ENCODE measurements at regions not wholly inside any gene's neighbourhood (a gene's known extent, or its start where the extent isn't known, plus 50 kb on each side); places are given as distances from the start of the nearest gene placed in this dataset.

DNA sequence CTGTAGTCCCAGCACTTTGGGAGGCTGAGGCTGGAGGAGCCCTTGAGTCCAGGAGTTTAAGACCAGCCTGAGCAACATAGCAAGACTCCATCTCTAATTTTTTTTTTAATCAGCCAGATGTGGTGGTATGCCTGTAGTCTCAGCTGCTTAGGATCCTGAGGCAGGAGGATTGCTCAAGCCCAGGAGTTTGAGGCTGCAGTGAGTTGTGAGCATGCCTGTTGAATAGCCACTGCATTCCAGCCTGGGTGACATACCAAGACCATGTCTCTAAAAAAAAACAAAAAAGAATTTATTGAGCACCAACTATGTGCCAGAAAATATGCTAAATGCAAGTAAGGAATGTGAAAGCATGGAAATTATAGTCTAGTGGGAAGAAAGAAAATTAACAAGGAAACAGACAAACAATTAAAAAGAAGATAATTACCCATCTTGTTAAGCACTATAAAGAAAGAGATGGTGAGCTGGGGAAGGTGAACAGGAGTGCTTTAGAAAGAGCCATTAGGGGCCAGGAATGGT lies 104.0 kb upstream of the ZNF678 start:
- Mint-ChIP-seq H3K36me3 (ENCODE audit: insufficient read depth, unreplicated experiment) (no peaks in the 10 kb centered on the region), H3K4me3 (ENCODE audit: unreplicated experiment) (no peak overlapping the region), H3K9me3 (ENCODE audit: unreplicated experiment) (no peaks in the 10 kb centered on the region), H3K27ac (ENCODE audit: low read depth, unreplicated experiment) (no peak overlapping the region), H3K27me3 (ENCODE audit: insufficient read depth, unreplicated experiment) (peaks cover 32% of the 10 kb centered on the region), H3K4me1 (ENCODE audit: insufficient read depth, unreplicated experiment) (peaks cover 6% of the 10 kb centered on the region)
- ChIA-PET POLR2A (interaction anchor here (1.3 kb wide), 1 partner anchor 104 kb away, joined by 3 read pairs; the partner anchor contains the start of gene ZNF678), CTCF (interaction anchor here (0.6 to 1.6 kb wide), 6 partner anchors 10 to 964 kb away, joined by 3 to 5 read pairs (median 3); no protein-coding TSS in a partner anchor)
- no TSS peak for BruUV-seq (replicated peaks)
- no peak for DNase-seq (ENCODE audit: unreplicated experiment)
- TF ChIP-seq, protein P1, sequence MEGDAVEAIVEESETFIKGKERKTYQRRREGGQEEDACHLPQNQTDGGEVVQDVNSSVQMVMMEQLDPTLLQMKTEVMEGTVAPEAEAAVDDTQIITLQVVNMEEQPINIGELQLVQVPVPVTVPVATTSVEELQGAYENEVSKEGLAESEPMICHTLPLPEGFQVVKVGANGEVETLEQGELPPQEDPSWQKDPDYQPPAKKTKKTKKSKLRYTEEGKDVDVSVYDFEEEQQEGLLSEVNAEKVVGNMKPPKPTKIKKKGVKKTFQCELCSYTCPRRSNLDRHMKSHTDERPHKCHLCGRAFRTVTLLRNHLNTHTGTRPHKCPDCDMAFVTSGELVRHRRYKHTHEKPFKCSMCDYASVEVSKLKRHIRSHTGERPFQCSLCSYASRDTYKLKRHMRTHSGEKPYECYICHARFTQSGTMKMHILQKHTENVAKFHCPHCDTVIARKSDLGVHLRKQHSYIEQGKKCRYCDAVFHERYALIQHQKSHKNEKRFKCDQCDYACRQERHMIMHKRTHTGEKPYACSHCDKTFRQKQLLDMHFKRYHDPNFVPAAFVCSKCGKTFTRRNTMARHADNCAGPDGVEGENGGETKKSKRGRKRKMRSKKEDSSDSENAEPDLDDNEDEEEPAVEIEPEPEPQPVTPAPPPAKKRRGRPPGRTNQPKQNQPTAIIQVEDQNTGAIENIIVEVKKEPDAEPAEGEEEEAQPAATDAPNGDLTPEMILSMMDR (IDR thresholded peaks at IDR 0.05; ENCODE audit: unreplicated experiment), result no peak
- intact Hi-C loops (cut with micrococcal nuclease), result no loop called here

DNA sequence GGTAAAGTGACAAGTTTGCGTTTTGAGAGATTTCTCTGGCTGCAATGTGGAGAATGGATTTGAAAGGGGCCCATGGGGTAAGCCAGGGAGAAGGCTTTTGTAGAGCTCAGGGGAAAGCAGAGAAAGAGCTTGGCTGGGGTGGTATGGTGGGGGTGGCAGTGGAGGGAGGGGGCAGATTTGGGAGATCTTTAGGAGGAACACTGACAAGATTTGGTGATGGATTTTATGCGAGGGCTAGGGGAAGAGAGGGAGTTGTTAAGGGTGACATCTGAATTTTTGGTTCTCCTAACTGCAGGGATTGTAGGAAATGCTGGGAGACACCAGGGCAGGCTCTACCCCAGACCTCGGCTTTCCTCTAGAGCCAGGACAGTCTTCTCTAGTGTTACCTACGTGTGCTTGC lies 108.7 kb upstream of the ZNF678 start:
- H3K9me3 Mint-ChIP-seq (ENCODE audit: unreplicated experiment), result no peaks in the 10 kb centered on the region
- no peak overlapping the region for H3K27ac Mint-ChIP-seq (ENCODE audit: low read depth, unreplicated experiment)
- ChIA-PET CTCF (interaction anchor here (0.6 kb wide), 1 partner anchor 446 kb away, joined by 3 read pairs; no protein-coding TSS in a partner anchor), POLR2A (no interaction called here)
- BruUV-seq (replicated peaks), result no TSS peak
- peaks cover 6% of the 10 kb centered on the region for H3K4me1 Mint-ChIP-seq (ENCODE audit: insufficient read depth, unreplicated experiment)
- DNase-seq (ENCODE audit: unreplicated experiment), result no peak
- H3K4me3 Mint-ChIP-seq (ENCODE audit: unreplicated experiment), result no peak overlapping the region
- peaks cover 42% of the 10 kb centered on the region for H3K27me3 Mint-ChIP-seq (ENCODE audit: insufficient read depth, unreplicated experiment)
- TF ChIP-seq, protein P1 (IDR thresholded peaks at IDR 0.05; ENCODE audit: unreplicated experiment), result no peak
- H3K36me3 Mint-ChIP-seq (ENCODE audit: insufficient read depth, unreplicated experiment), result no peaks in the 10 kb centered on the region
- intact Hi-C loops (cut with micrococcal nuclease), result no loop called here

DNA sequence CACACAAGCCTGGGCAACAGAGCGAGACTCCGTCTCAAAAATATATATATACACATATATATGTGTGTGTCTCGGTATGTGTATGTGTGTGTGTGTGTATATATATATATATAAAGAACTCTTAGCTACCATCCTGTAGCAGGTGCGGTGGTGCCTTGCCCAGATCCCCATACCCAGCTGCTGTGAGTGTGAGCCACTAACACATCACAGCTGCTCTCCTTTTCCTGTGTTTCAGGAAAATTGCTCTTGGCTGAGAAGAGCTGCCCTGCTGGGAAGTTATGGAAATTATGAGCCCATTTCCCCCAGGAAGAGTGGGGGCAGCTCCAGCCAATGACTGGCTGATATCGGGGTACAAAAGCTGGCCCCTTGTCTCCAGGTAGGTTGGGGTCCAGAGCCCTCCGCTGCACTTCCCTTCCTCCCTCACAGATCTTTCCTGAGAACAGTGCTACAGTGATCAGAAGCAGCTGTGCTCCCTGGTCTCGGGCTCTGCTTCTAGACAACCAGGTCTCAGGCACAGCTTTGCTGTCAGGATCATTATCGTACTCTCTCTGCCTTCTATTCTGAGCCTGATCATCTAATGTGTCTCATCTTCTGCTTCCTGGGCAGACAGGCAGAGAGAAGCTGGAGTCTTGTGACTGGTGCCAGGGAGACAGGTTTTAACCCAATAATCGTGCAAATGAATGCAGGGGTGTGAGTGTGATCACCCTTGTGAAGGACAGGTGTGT lies 109.6 kb upstream of the ZNF678 start:
- ChIA-PET CTCF (interaction anchor here (0.6 to 1.6 kb wide), 8 partner anchors 12 to 533 kb away, joined by 3 to 7 read pairs (median 3); no protein-coding TSS in a partner anchor), POLR2A (no interaction called here)
- intact Hi-C loops (cut with micrococcal nuclease), result no loop called here
- Mint-ChIP-seq H3K9me3 (ENCODE audit: unreplicated experiment) (no peaks in the 10 kb centered on the region), H3K27me3 (ENCODE audit: insufficient read depth, unreplicated experiment) (peaks cover 42% of the 10 kb centered on the region), H3K4me3 (ENCODE audit: unreplicated experiment) (no peak overlapping the region), H3K4me1 (ENCODE audit: insufficient read depth, unreplicated experiment) (peaks cover 6% of the 10 kb centered on the region), H3K27ac (ENCODE audit: low read depth, unreplicated experiment) (no peak overlapping the region), H3K36me3 (ENCODE audit: insufficient read depth, unreplicated experiment) (no peaks in the 10 kb centered on the region)
- TF ChIP-seq, protein P1 (IDR thresholded peaks at IDR 0.05; ENCODE audit: unreplicated experiment), result no peak
- BruUV-seq (replicated peaks), result no TSS peak
- DNase-seq (ENCODE audit: unreplicated experiment), result no peak

DNA sequence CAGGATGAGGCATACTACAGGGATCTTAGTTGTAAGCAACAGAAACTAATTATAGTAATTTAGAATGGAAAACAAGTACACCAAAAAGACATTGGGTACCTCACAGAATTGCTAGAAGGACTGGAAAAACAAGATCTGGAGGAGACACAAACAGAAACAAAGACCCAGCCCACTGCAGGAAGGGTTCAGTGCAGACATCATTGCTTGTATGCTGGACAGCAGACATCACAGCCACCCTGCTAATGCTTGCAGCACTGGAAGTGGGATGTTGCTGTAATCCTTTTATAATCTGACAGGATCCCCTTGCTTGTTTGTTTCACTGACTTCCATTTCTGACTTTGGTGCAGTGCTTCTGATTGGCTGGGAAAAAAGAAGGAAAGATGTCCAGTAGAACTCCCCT lies 111.4 kb upstream of the ZNF678 start:
- CTCF ChIA-PET, result interaction anchor here (0.6 kb wide), 2 partner anchors 826 to 1053 kb away, joined by 3 read pairs; no protein-coding TSS in a partner anchor
- intact Hi-C loops (cut with micrococcal nuclease), result no loop called here

More for the DNA sequence above, 111.4 kb upstream of the ZNF678 start:
- Mint-ChIP-seq H3K27me3 (ENCODE audit: insufficient read depth, unreplicated experiment) (peaks cover 35% of the 10 kb centered on the region), H3K4me1 (ENCODE audit: insufficient read depth, unreplicated experiment) (peaks cover 6% of the 10 kb centered on the region), H3K36me3 (ENCODE audit: insufficient read depth, unreplicated experiment) (no peaks in the 10 kb centered on the region), H3K9me3 (ENCODE audit: unreplicated experiment) (peaks cover 7% of the 10 kb centered on the region), H3K4me3 (ENCODE audit: unreplicated experiment) (no peak overlapping the region), H3K27ac (ENCODE audit: low read depth, unreplicated experiment) (no peak overlapping the region)
- POLR2A ChIA-PET, result interaction anchor here (3.2 kb wide), 1 partner anchor 11 kb away, joined by 10 read pairs; no protein-coding TSS in a partner anchor
- TF ChIP-seq, protein P1 (IDR thresholded peaks at IDR 0.05; ENCODE audit: unreplicated experiment), result no peak
- no TSS peak for BruUV-seq (replicated peaks)
- DNase-seq (ENCODE audit: unreplicated experiment), result no peak

All from MCF 10A (cell line).